ENCODE measurements at regions not wholly inside any gene's neighbourhood (a gene's known extent, or its start where the extent isn't known, plus 50 kb on each side); places are given as distances from the start of the nearest gene placed in this dataset.

DNA sequence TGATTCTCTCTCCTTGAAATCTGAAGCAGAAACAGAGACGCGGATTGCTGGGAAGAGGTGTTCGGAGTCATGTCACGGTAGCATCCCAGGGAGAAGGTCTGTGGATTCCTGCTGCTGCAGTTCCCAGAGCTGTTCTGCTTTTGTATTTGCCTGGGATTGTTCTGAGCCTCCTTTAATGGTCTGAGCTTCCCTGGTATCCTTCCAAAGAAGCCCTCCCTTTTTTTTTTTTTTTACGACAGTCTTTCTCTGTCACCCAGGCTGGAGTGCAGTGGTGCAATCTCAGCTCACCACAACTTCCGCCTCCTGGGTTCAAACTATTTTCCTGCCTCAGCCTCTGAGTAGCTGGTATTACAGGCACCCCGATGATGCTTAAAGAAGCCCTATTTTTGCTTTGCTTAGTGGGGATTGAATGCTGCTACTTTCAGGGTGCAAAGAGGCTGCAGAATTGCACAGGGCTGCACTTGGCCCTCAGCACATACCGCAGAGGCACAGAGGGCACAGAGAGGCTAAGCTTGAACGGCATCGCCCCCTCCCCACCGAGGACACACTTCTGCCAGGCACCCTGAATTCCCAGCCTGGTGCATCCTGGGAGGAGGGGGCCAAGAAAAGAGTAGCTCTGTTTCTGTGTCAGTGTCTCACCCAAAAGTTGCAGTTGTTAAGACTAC lies 208.6 kb upstream of the GALNT17 start:
- ChIA-PET CTCF (no interaction called here), POLR2A (no interaction called here)
- Mint-ChIP-seq H3K27me3 (no peaks in the 10 kb centered on the region), H3K4me1 (ENCODE audit: low read depth) (no peaks in the 10 kb centered on the region), H3K4me3 (no peak overlapping the region), H3K36me3 (ENCODE audit: low read depth) (no peaks in the 10 kb centered on the region), H3K27ac (no peak overlapping the region), H3K9me3 (peaks cover 2% of the 10 kb centered on the region)
- intact Hi-C loops (cut with micrococcal nuclease) = no loop called here
- TF ChIP-seq, protein P1, sequence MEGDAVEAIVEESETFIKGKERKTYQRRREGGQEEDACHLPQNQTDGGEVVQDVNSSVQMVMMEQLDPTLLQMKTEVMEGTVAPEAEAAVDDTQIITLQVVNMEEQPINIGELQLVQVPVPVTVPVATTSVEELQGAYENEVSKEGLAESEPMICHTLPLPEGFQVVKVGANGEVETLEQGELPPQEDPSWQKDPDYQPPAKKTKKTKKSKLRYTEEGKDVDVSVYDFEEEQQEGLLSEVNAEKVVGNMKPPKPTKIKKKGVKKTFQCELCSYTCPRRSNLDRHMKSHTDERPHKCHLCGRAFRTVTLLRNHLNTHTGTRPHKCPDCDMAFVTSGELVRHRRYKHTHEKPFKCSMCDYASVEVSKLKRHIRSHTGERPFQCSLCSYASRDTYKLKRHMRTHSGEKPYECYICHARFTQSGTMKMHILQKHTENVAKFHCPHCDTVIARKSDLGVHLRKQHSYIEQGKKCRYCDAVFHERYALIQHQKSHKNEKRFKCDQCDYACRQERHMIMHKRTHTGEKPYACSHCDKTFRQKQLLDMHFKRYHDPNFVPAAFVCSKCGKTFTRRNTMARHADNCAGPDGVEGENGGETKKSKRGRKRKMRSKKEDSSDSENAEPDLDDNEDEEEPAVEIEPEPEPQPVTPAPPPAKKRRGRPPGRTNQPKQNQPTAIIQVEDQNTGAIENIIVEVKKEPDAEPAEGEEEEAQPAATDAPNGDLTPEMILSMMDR (IDR thresholded peaks at IDR 0.05) = no peak
- DNase-seq (no peak), ATAC-seq (no peak)

DNA sequence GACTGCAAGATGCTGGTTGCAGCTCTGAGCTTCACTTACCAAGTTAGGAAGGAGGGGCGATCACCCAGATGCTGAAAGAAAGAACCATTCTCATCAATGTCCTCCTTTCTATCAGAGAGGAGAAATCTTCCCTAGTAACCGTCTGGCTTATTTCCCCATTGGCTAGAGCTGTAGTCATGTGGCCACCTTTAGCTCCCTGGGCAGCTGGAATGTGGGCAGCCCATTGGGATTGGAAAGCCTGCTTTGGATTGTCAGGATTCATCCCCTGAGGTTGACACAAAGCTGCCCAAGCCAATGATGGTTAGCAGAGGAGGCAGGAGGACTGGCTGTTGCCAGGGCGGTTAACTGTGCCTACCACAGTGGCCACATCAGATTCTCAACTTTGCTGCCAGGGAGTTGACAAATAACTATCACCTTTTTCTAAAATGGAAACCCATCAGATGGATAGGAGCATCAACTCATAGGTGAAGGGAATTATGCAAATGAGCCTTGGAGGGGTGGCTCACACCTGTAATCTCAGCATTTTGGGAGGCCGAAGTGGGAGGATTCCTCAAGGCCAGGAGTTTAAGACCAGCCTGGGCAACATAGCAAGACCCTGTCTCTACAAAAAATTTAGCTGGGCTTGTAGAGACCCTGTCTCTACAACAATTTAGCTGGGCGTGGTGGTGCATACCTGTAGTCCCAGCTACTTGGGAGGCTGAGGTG lies 206.4 kb upstream of the GALNT17 start:
- TF ChIP-seq, protein P1 (IDR thresholded peaks at IDR 0.05) = no peak
- ATAC-seq (no peak), DNase-seq (no peak)
- no peak overlapping the region for H3K27ac Mint-ChIP-seq
- peaks cover 5% of the 10 kb centered on the region for H3K9me3 Mint-ChIP-seq
- CTCF ChIA-PET = no interaction called here
- no peaks in the 10 kb centered on the region for H3K4me1 Mint-ChIP-seq (ENCODE audit: low read depth)
- no peak overlapping the region for H3K4me3 Mint-ChIP-seq
- H3K36me3 Mint-ChIP-seq (ENCODE audit: low read depth) = no peaks in the 10 kb centered on the region
- intact Hi-C loops (cut with micrococcal nuclease) = no loop called here
- POLR2A ChIA-PET = no interaction called here
- no peaks in the 10 kb centered on the region for H3K27me3 Mint-ChIP-seq

DNA sequence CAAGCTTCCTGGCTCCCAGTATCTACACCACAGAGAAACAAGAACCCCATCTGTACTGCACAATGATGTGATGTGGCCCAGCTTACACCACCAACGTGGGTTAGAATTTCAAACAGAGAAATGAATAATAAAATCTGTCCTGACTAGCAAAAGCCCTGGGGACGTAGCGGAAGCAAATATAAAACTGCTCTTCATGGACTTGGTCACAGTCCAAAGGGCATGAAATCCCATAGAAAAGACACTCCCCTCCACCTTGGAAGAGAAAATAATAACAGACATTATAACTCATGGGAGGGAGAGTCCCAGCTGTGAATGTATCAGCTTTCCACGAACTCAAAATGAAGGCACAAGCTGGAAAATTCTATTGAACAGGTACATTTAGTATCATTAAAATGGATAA lies 205.3 kb upstream of the GALNT17 start:
- H3K9me3 Mint-ChIP-seq = peaks cover 5% of the 10 kb centered on the region
- CTCF ChIA-PET = no interaction called here
- POLR2A ChIA-PET = no interaction called here
- no peaks in the 10 kb centered on the region for H3K4me1 Mint-ChIP-seq (ENCODE audit: low read depth)
- no peaks in the 10 kb centered on the region for H3K27me3 Mint-ChIP-seq
- TF ChIP-seq, protein P1 (IDR thresholded peaks at IDR 0.05) = no peak
- ATAC-seq (no peak), DNase-seq (no peak)
- no peaks in the 10 kb centered on the region for H3K36me3 Mint-ChIP-seq (ENCODE audit: low read depth)
- no peak overlapping the region for H3K4me3 Mint-ChIP-seq
- intact Hi-C loops (cut with micrococcal nuclease) = no loop called here
- H3K27ac Mint-ChIP-seq = no peak overlapping the region

DNA sequence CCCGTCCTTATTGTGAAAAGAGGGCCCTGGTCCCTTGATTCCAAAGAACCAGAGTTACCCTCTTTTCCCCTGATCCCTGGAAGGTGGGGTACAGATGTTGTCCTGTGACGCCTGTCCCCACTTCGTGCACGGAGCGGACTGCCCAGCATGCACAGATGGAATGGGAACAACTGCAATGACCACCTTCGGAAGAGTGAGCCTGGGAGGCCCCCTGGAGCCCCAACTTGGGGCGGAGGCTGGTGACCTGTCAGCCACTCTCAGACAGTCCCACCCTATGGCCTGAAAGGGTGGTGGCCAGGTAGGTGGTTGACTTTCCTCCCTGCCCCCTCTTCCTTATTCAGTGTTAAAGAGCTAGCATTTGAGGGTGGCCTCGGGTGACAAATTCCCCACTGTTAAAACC lies 196.6 kb upstream of the GALNT17 start:
- no peaks in the 10 kb centered on the region for H3K36me3 Mint-ChIP-seq (ENCODE audit: low read depth)
- H3K4me1 Mint-ChIP-seq (ENCODE audit: low read depth) = no peaks in the 10 kb centered on the region
- intact Hi-C loops (cut with micrococcal nuclease) = no loop called here
- DNase-seq (no peak), ATAC-seq (no peak)
- TF ChIP-seq, protein P1 (IDR thresholded peaks at IDR 0.05) = no peak
- ChIA-PET CTCF (no interaction called here), POLR2A (no interaction called here)
- H3K4me3 Mint-ChIP-seq = no peak overlapping the region
- H3K27me3 Mint-ChIP-seq = no peaks in the 10 kb centered on the region
- H3K9me3 Mint-ChIP-seq = peaks cover 5% of the 10 kb centered on the region
- H3K27ac Mint-ChIP-seq = no peak overlapping the region

DNA sequence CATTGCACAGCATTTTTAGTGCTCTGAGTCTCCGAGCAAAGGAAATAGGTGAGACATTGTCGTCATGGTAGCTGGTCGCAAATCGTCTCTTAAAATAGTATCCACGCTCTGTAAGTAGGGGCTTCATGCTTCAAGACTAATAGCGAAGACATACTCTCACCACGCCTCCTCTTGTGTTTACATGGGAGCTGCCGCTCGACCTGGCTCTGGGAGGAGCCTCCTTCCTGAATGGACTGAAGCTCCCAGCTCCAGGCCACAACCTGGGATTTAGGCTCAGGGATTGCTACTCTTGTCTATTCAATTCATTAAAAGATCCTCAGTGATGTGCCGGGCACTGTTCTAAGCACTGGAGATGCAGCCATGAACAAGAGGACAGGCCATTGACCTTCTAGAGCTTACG lies 196.1 kb upstream of the GALNT17 start:
- TF ChIP-seq, protein P1 (IDR thresholded peaks at IDR 0.05) = no peak
- H3K4me1 Mint-ChIP-seq (ENCODE audit: low read depth) = no peaks in the 10 kb centered on the region
- ChIA-PET CTCF (no interaction called here), POLR2A (no interaction called here)
- intact Hi-C loops (cut with micrococcal nuclease) = no loop called here
- peaks cover 5% of the 10 kb centered on the region for H3K9me3 Mint-ChIP-seq
- no peak overlapping the region for H3K4me3 Mint-ChIP-seq
- ATAC-seq (no peak), DNase-seq (no peak)
- no peaks in the 10 kb centered on the region for H3K27me3 Mint-ChIP-seq
- no peak overlapping the region for H3K27ac Mint-ChIP-seq
- H3K36me3 Mint-ChIP-seq (ENCODE audit: low read depth) = no peaks in the 10 kb centered on the region

Measured in activated CD8-positive, alpha-beta T cell treated with anti-CD3 and anti-CD28 coated beads for 36 hours (primary cell).